Esophagus muscularis mucosa (tissue), 4 donors: ENCODE measurements at regions not wholly inside any gene's neighbourhood (a gene's known extent, or its start where the extent isn't known, plus 50 kb on each side); places are given as distances from the start of the nearest gene placed in this dataset.
"Not testable (repeated sequence)": the region's sequence is repeated elsewhere in the genome, so short reads cannot be mapped to it uniquely, and the experiment has no call there.

Experiments used
- DNase-seq: peaks from one replicate; pipeline ENCODE4 v3.0.0-alpha.2; 2017; ENCODE audit errors: extremely low spot score
- H3K27ac ChIP-seq, 4 donors: fragments of 200-600 bp; sonication (generic); replicated peaks in 1 of 4; 1 replicate in 3 of 4; 2 replicates in 1 of 4; pipeline ENCODE4 v1.5.1; 2016 to 2019; ENCODE audit warnings: mild to moderate bottlenecking in 1 of 4
- H3K27me3 ChIP-seq, 4 donors: fragments of 200-600 bp; sonication (generic); one replicate each; pipeline versions ENCODE4 v1.5.1 to v1.6.0; 2016 to 2019
- H3K36me3 ChIP-seq, 4 donors: fragments of 200-600 bp; sonication (generic); one replicate each; pipeline ENCODE4 v1.5.1; 2016 to 2019
- H3K4me1 ChIP-seq, 4 donors: fragments of 200-600 bp; sonication (generic); one replicate each; pipeline ENCODE4 v1.5.1; 2016 to 2019
- H3K4me3 ChIP-seq, 4 donors: fragments of 200-600 bp; sonication (generic); 1 replicate in 2 of 4; 2 replicates in 2 of 4; pipeline ENCODE4 v1.5.1; 2016 to 2019; ENCODE audit warnings: mild to moderate bottlenecking in 4 of 4, moderate library complexity in 1 of 4
- H3K9me3 ChIP-seq, 4 donors: fragments of 200-600 bp; sonication (generic); 1 replicate in 3 of 4; 2 replicates in 1 of 4; pipeline ENCODE4 v1.5.1; 2016 to 2019
- CTCF ChIP-seq, 3 experiments: fragments of 200-600 bp in 2 of 3; fragments of 450-650 bp in 1 of 3; sonication (generic) in 2 of 3; IDR thresholded peaks; one replicate each; pipeline ENCODE4 v1.5.1; 2017 to 2019; ENCODE audit warnings: antibody characterized with exemption in 3 of 3, mild to moderate bottlenecking in 2 of 3, moderate library complexity in 1 of 3
- EP300 ChIP-seq: sonication (generic); formaldehyde crosslinking; IDR thresholded peaks from one replicate; pipeline ENCODE4 v1.6.1; 2017; ENCODE audit warnings: antibody characterized with exemption
- POLR2A ChIP-seq: fragments of 450-650 bp; IDR thresholded peaks from one replicate; pipeline ENCODE4 v1.6.1; 2017; ENCODE audit warnings: antibody characterized with exemption, moderate library complexity, mild to moderate bottlenecking, low read depth
- POLR2AphosphoS5 ChIP-seq, 2 donors: sonication (generic); formaldehyde crosslinking; IDR thresholded peaks; one replicate each; pipeline ENCODE4 v1.6.1; 2017; ENCODE audit warnings: antibody characterized with exemption in 2 of 2
- WGBS: methylation state at CpG from one replicate; pipeline ENCODE4 v1.1.5; 2018; 5-methylcytosine and 5-hydroxymethylcytosine counted together
- intact Hi-C: fragments of 100-400 bp; cut with DNase I; formaldehyde crosslinking; loops from one replicate; pipeline ENCODE4 v1.15.1; 2023

- no peaks in the 10 kb centered on the region for H3K4me1 ChIP-seq
- DNase-seq: no peak
- intact Hi-C loops: no loop called here
Measured at GRCh38 chr6:63465750-63466149, 106.5 kb upstream of the LOC128125822 start.

GRCh38 chr6:63466242-63466733 lies 106.0 kb upstream of the LOC128125822 start:
- Histone ChIP-seq H3K36me3 (no peaks in the 10 kb centered on the region), H3K9me3 (no peaks in the 10 kb centered on the region), H3K4me1 (no peaks in the 10 kb centered on the region), H3K27ac (no peak overlapping the region), H3K4me3 (no peak overlapping the region), H3K27me3 (no peaks in the 10 kb centered on the region)
- no peak for DNase-seq
- TF ChIP-seq CTCF (IDR thresholded peaks at IDR 0.05) (no peak), POLR2A (no peak), POLR2AphosphoS5 (IDR thresholded peaks at IDR 0.05) (no peak), EP300 (no peak)
- WGBS: 80% methylated on average over 1 of the region's 1 CpG
- intact Hi-C loops: no loop called here

More at GRCh38 chr6:63465750-63466149, 106.5 kb upstream of the LOC128125822 start:
- no peaks in the 10 kb centered on the region for H3K9me3 ChIP-seq
- no peak overlapping the region for H3K4me3 ChIP-seq
- TF ChIP-seq POLR2AphosphoS5 (IDR thresholded peaks at IDR 0.05) (no peak), POLR2A (no peak), EP300 (no peak), CTCF (IDR thresholded peaks at IDR 0.05) (no peak)
- H3K27ac ChIP-seq: no peak overlapping the region
- H3K36me3 ChIP-seq: no peaks in the 10 kb centered on the region
- H3K27me3 ChIP-seq: no peaks in the 10 kb centered on the region
- WGBS: 78% methylated on average over 2 of the region's 2 CpGs

GRCh38 chr6:63467247-63467954 lies 104.9 kb upstream of the LOC128125822 start:
- WGBS: 79% methylated on average over 10 of the region's 10 CpGs
- no peaks in the 10 kb centered on the region for H3K4me1 ChIP-seq
- intact Hi-C loops: no loop called here
- DNase-seq: no peak
- H3K27me3 ChIP-seq: no peaks in the 10 kb centered on the region
- no peak overlapping the region for H3K27ac ChIP-seq
- H3K36me3 ChIP-seq: no peaks in the 10 kb centered on the region
- no peaks in the 10 kb centered on the region for H3K9me3 ChIP-seq
- no peak overlapping the region for H3K4me3 ChIP-seq
- TF ChIP-seq POLR2AphosphoS5 (IDR thresholded peaks at IDR 0.05): no peak
- TF ChIP-seq EP300: no peak
- TF ChIP-seq CTCF (IDR thresholded peaks at IDR 0.05): no peak
- no peak for TF ChIP-seq POLR2A

- H3K27ac ChIP-seq, H3K27me3 ChIP-seq, H3K36me3 ChIP-seq, intact Hi-C loops, H3K4me3 ChIP-seq, H3K4me1 ChIP-seq, H3K9me3 ChIP-seq, DNase-seq: not testable (repeated sequence)
- WGBS: 85% methylated on average over 2 of the region's 2 CpGs
Measured at GRCh38 chr6:63471145-63471544, 101.1 kb upstream of the LOC128125822 start.

- WGBS: 87% methylated on average over 2 of the region's 2 CpGs
- no peak overlapping the region for H3K27ac ChIP-seq
- peaks cover 0 to 6% (median 0%) of the 10 kb centered on the region in 4 donors for H3K4me1 ChIP-seq
- no peaks in the 10 kb centered on the region for H3K36me3 ChIP-seq
- TF ChIP-seq EP300 (no peak), CTCF (IDR thresholded peaks at IDR 0.05) (no peak), POLR2A (no peak), POLR2AphosphoS5 (IDR thresholded peaks at IDR 0.05) (no peak)
- no peak for DNase-seq
- intact Hi-C loops: no loop called here
- H3K27me3 ChIP-seq: no peaks in the 10 kb centered on the region
- no peaks in the 10 kb centered on the region for H3K9me3 ChIP-seq
- no peak overlapping the region for H3K4me3 ChIP-seq
Measured at GRCh38 chr6:63471654-63472053, 100.6 kb upstream of the LOC128125822 start.
